ENCODE measurements at regions not wholly inside any gene's neighbourhood (a gene's known extent, or its start where the extent isn't known, plus 50 kb on each side); places are given as distances from the start of the nearest gene placed in this dataset.
"Not testable (repeated sequence)": the region's sequence is repeated elsewhere in the genome, so short reads cannot be mapped to it uniquely, and the experiment has no call there.

- no peaks in the 10 kb centered on the region for H3K36me3 ChIP-seq (ENCODE audit: control insufficient read depth in 2 of 2, insufficient read depth in 2 of 2, low read length in 1 of 2)
- no peak overlapping the region for H3K27ac ChIP-seq (ENCODE audit: low read depth in 1 of 2, low read length in 1 of 2)
- H3K9me3 ChIP-seq (ENCODE audit: control insufficient read depth in 2 of 2, insufficient read depth in 1 of 2, low read length in 1 of 2), result peaks cover 0 to 4% of the 10 kb centered on the region in 2 donors
- H3K27me3 ChIP-seq (ENCODE audit: control insufficient read depth in 2 of 2, insufficient read depth in 1 of 2, low read length in 1 of 2), result no peaks in the 10 kb centered on the region
- no peak overlapping the region for H3K4me3 ChIP-seq (ENCODE audit: low read length in 2 of 2)
- WGBS, result 90% methylated on average over 4 of the region's 4 CpGs
- DNase-seq (ENCODE audit: low read depth in 6 of 9, low spot score in 9 of 9), result no peak
- H3K4me1 ChIP-seq (ENCODE audit: control insufficient read depth in 2 of 2, insufficient read depth in 2 of 2, low read length in 2 of 2), result no peaks in the 10 kb centered on the region
These were observed 1227.8 kb downstream of the FAM133A start for GRCh38 chrX:94901849-94902248.

GRCh38 chrX:94908171-94908570 is 1234.2 kb downstream of the FAM133A start:
- Histone ChIP-seq H3K4me3 (ENCODE audit: low read length in 2 of 2) (no peak overlapping the region), H3K9me3 (ENCODE audit: control insufficient read depth in 2 of 2, insufficient read depth in 1 of 2, low read length in 1 of 2) (no peaks in the 10 kb centered on the region), H3K27ac (ENCODE audit: low read depth in 1 of 2, low read length in 1 of 2) (no peak overlapping the region), H3K36me3 (ENCODE audit: control insufficient read depth in 2 of 2, insufficient read depth in 2 of 2, low read length in 1 of 2) (no peaks in the 10 kb centered on the region), H3K4me1 (ENCODE audit: control insufficient read depth in 2 of 2, insufficient read depth in 2 of 2, low read length in 2 of 2) (no peaks in the 10 kb centered on the region), H3K27me3 (ENCODE audit: control insufficient read depth in 2 of 2, insufficient read depth in 1 of 2, low read length in 1 of 2) (no peaks in the 10 kb centered on the region)
- no peak for DNase-seq (ENCODE audit: low read depth in 6 of 9, low spot score in 9 of 9)
- WGBS, result 88% methylated on average over 7 of the region's 7 CpGs

- no peak for DNase-seq (ENCODE audit: low read depth in 6 of 9, low spot score in 9 of 9)
- WGBS, result 92% methylated on average over 7 of the region's 7 CpGs
- Histone ChIP-seq H3K36me3 (ENCODE audit: control insufficient read depth in 2 of 2, insufficient read depth in 2 of 2, low read length in 1 of 2) (no peaks in the 10 kb centered on the region), H3K4me3 (ENCODE audit: low read length in 2 of 2) (no peak overlapping the region), H3K27ac (ENCODE audit: low read depth in 1 of 2, low read length in 1 of 2) (no peak overlapping the region), H3K9me3 (ENCODE audit: control insufficient read depth in 2 of 2, insufficient read depth in 1 of 2, low read length in 1 of 2) (no peaks in the 10 kb centered on the region), H3K4me1 (ENCODE audit: control insufficient read depth in 2 of 2, insufficient read depth in 2 of 2, low read length in 2 of 2) (no peaks in the 10 kb centered on the region), H3K27me3 (ENCODE audit: control insufficient read depth in 2 of 2, insufficient read depth in 1 of 2, low read length in 1 of 2) (no peaks in the 10 kb centered on the region)
These were observed 1234.6 kb downstream of the FAM133A start for GRCh38 chrX:94908648-94909047.

- Histone ChIP-seq H3K4me1 (ENCODE audit: control insufficient read depth in 2 of 2, insufficient read depth in 2 of 2, low read length in 2 of 2) (no peaks in the 10 kb centered on the region), H3K27me3 (ENCODE audit: control insufficient read depth in 2 of 2, insufficient read depth in 1 of 2, low read length in 1 of 2) (no peaks in the 10 kb centered on the region), H3K36me3 (ENCODE audit: control insufficient read depth in 2 of 2, insufficient read depth in 2 of 2, low read length in 1 of 2) (no peaks in the 10 kb centered on the region), H3K27ac (ENCODE audit: low read depth in 1 of 2, low read length in 1 of 2) (no peak overlapping the region), H3K9me3 (ENCODE audit: control insufficient read depth in 2 of 2, insufficient read depth in 1 of 2, low read length in 1 of 2) (no peaks in the 10 kb centered on the region), H3K4me3 (ENCODE audit: low read length in 2 of 2) (no peak overlapping the region)
- no peak for DNase-seq (ENCODE audit: low read depth in 6 of 9, low spot score in 9 of 9)
- 92% methylated on average over 1 of the region's 1 CpG for WGBS
These were observed 1240.2 kb downstream of the FAM133A start for GRCh38 chrX:94914235-94914634.

- Histone ChIP-seq H3K36me3 (ENCODE audit: control insufficient read depth in 2 of 2, insufficient read depth in 2 of 2, low read length in 1 of 2) (no peaks in the 10 kb centered on the region), H3K27me3 (ENCODE audit: control insufficient read depth in 2 of 2, insufficient read depth in 1 of 2, low read length in 1 of 2) (no peaks in the 10 kb centered on the region), H3K9me3 (ENCODE audit: control insufficient read depth in 2 of 2, insufficient read depth in 1 of 2, low read length in 1 of 2) (no peaks in the 10 kb centered on the region), H3K4me1 (ENCODE audit: control insufficient read depth in 2 of 2, insufficient read depth in 2 of 2, low read length in 2 of 2) (no peaks in the 10 kb centered on the region), H3K4me3 (ENCODE audit: low read length in 2 of 2) (no peak overlapping the region), H3K27ac (ENCODE audit: low read depth in 1 of 2, low read length in 1 of 2) (no peak overlapping the region)
- no peak for DNase-seq (ENCODE audit: low read depth in 6 of 9, low spot score in 9 of 9)
- 84% methylated on average over 3 of the region's 3 CpGs for WGBS
These were observed 1258.4 kb downstream of the FAM133A start for GRCh38 chrX:94932278-94932965.

GRCh38 chrX:94936722-94937121 is 1262.7 kb downstream of the FAM133A start:
- Histone ChIP-seq H3K27ac (ENCODE audit: low read depth in 1 of 2, low read length in 1 of 2) (no peak overlapping the region), H3K4me3 (ENCODE audit: low read length in 2 of 2) (no peak overlapping the region), H3K36me3 (ENCODE audit: control insufficient read depth in 2 of 2, insufficient read depth in 2 of 2, low read length in 1 of 2) (no peaks in the 10 kb centered on the region), H3K4me1 (ENCODE audit: control insufficient read depth in 2 of 2, insufficient read depth in 2 of 2, low read length in 2 of 2) (no peaks in the 10 kb centered on the region), H3K27me3 (ENCODE audit: control insufficient read depth in 2 of 2, insufficient read depth in 1 of 2, low read length in 1 of 2) (no peaks in the 10 kb centered on the region), H3K9me3 (ENCODE audit: control insufficient read depth in 2 of 2, insufficient read depth in 1 of 2, low read length in 1 of 2) (no peaks in the 10 kb centered on the region)
- no peak for DNase-seq (ENCODE audit: low read depth in 6 of 9, low spot score in 9 of 9)
- WGBS, result 87% methylated on average over 1 of the region's 1 CpG

- 74% methylated on average over 2 of the region's 2 CpGs for WGBS
- Histone ChIP-seq H3K9me3 (ENCODE audit: control insufficient read depth in 2 of 2, insufficient read depth in 1 of 2, low read length in 1 of 2) (peaks cover 0 to 3% of the 10 kb centered on the region in 2 donors), H3K36me3 (ENCODE audit: control insufficient read depth in 2 of 2, insufficient read depth in 2 of 2, low read length in 1 of 2) (no peaks in the 10 kb centered on the region), H3K27me3 (ENCODE audit: control insufficient read depth in 2 of 2, insufficient read depth in 1 of 2, low read length in 1 of 2) (no peaks in the 10 kb centered on the region), H3K4me3 (ENCODE audit: low read length in 2 of 2) (no peak overlapping the region), H3K27ac (ENCODE audit: low read depth in 1 of 2, low read length in 1 of 2) (no peak overlapping the region), H3K4me1 (ENCODE audit: control insufficient read depth in 2 of 2, insufficient read depth in 2 of 2, low read length in 2 of 2) (no peaks in the 10 kb centered on the region)
- no peak for DNase-seq (ENCODE audit: low read depth in 6 of 9, low spot score in 9 of 9)
These were observed 1263.5 kb downstream of the FAM133A start for GRCh38 chrX:94937491-94937890.

GRCh38 chrX:94942603-94943002 is 1268.6 kb downstream of the FAM133A start:
- H3K9me3 ChIP-seq (ENCODE audit: control insufficient read depth in 2 of 2, insufficient read depth in 1 of 2, low read length in 1 of 2), result peaks cover 0 to 4% of the 10 kb centered on the region in 2 donors
- no peaks in the 10 kb centered on the region for H3K4me1 ChIP-seq (ENCODE audit: control insufficient read depth in 2 of 2, insufficient read depth in 2 of 2, low read length in 2 of 2)
- no peak overlapping the region for H3K27ac ChIP-seq (ENCODE audit: low read depth in 1 of 2, low read length in 1 of 2)
- 89% methylated on average over 2 of the region's 2 CpGs for WGBS
- H3K36me3 ChIP-seq (ENCODE audit: control insufficient read depth in 2 of 2, insufficient read depth in 2 of 2, low read length in 1 of 2), result no peaks in the 10 kb centered on the region
- H3K4me3 ChIP-seq (ENCODE audit: low read length in 2 of 2), result no peak overlapping the region
- DNase-seq (ENCODE audit: low read depth in 6 of 9, low spot score in 9 of 9), result no peak
- H3K27me3 ChIP-seq (ENCODE audit: control insufficient read depth in 2 of 2, insufficient read depth in 1 of 2, low read length in 1 of 2), result no peaks in the 10 kb centered on the region

GRCh38 chrX:94946137-94946536 is 1272.1 kb downstream of the FAM133A start:
- DNase-seq (ENCODE audit: low read depth in 6 of 9, low spot score in 9 of 9); H3K4me3 ChIP-seq (ENCODE audit: low read length in 2 of 2); H3K4me1 ChIP-seq (ENCODE audit: control insufficient read depth in 2 of 2, insufficient read depth in 2 of 2, low read length in 2 of 2): not testable (repeated sequence)

More at GRCh38 chrX:94946137-94946536, 1272.1 kb downstream of the FAM133A start:
- 84% methylated on average over 3 of the region's 3 CpGs for WGBS
- not testable (repeated sequence) for H3K27ac ChIP-seq (ENCODE audit: low read depth in 1 of 2, low read length in 1 of 2); H3K9me3 ChIP-seq (ENCODE audit: control insufficient read depth in 2 of 2, insufficient read depth in 1 of 2, low read length in 1 of 2); H3K27me3 ChIP-seq (ENCODE audit: control insufficient read depth in 2 of 2, insufficient read depth in 1 of 2, low read length in 1 of 2); H3K36me3 ChIP-seq (ENCODE audit: control insufficient read depth in 2 of 2, insufficient read depth in 2 of 2, low read length in 1 of 2)
